Naive thymus-derived CD4-positive, alpha-beta T cell (primary cell): ENCODE measurements at regions not wholly inside any gene's neighbourhood (a gene's known extent, or its start where the extent isn't known, plus 50 kb on each side); places are given as distances from the start of the nearest gene placed in this dataset.

Experiments
- ATAC-seq: fragments of 150-1000 bp; cut with Tn5 transposase; 2 replicates; pipeline ENCODE4 v1.10.0; 2021; ENCODE audit warnings: mild to moderate bottlenecking, moderate library complexity
- CTCF ChIA-PET: fragments of 350-600 bp; sonication (Branson Sonifier 250); formaldehyde crosslinking; loops from one replicate; lab custom pipeline; 2021; ENCODE audit warnings: antibody characterized with exemption; lab: Charles Lee
- POLR2A ChIA-PET: fragments of 350-600 bp; sonication (Branson Sonifier 250); formaldehyde crosslinking; loops from one replicate; lab custom pipeline; 2021; ENCODE audit warnings: antibody characterized with exemption, inconsistent platforms; lab: Charles Lee
- DNase-seq, 9 donors: peaks; one replicate each; pipeline versions ENCODE4 v3.0.0 to v3.0.0-alpha.2; 2020 to 2022; ENCODE audit warnings: mixed read lengths in 1 of 9
- H3K27ac ChIP-seq: one replicate; pipeline ENCODE4 v1.7.0; 2013; ENCODE audit warnings: mild to moderate bottlenecking, low read depth, low read length, moderate library complexity
- H3K27me3 ChIP-seq, 2 donors: one replicate each; pipeline ENCODE4 v1.7.0; 2013; ENCODE audit warnings: low read length in 2 of 2, mild to moderate bottlenecking in 2 of 2, moderate library complexity in 2 of 2; ENCODE audit not compliant: control insufficient read depth in 2 of 2, insufficient read depth in 2 of 2
- H3K36me3 ChIP-seq, 3 experiments: 1 replicate in 2 of 3; 2 replicates in 1 of 3; pipeline ENCODE4 v1.7.0; 2013; ENCODE audit warnings: low read length in 3 of 3, mild to moderate bottlenecking in 3 of 3, moderate library complexity in 1 of 3; ENCODE audit not compliant: insufficient read depth in 3 of 3, control insufficient read depth in 2 of 3
- H3K4me1 ChIP-seq, 2 donors: one replicate each; pipeline ENCODE4 v1.7.0; 2013; ENCODE audit warnings: low read length in 2 of 2, mild to moderate bottlenecking in 2 of 2, moderate library complexity in 1 of 2; ENCODE audit not compliant: control insufficient read depth in 2 of 2, insufficient read depth in 2 of 2
- H3K4me3 ChIP-seq: 2 replicates; pipeline ENCODE4 v1.7.0; 2013; ENCODE audit warnings: mild to moderate bottlenecking, low read length
- H3K9me3 ChIP-seq, 3 experiments: 1 replicate in 2 of 3; 2 replicates in 1 of 3; pipeline ENCODE4 v1.7.0; 2013; ENCODE audit warnings: low read length in 3 of 3; ENCODE audit not compliant: control insufficient read depth in 2 of 3
- H3K27ac Mint-ChIP-seq, 9 donors: one replicate each; pipeline ENCODE4 v1.8.0; 2020 to 2022; ENCODE audit warnings: mixed read lengths in 9 of 9, mild to moderate bottlenecking in 8 of 9, moderate library complexity in 5 of 9, inconsistent platforms in 2 of 9
- H3K27me3 Mint-ChIP-seq, 5 donors: one replicate each; pipeline ENCODE4 v1.8.0; 2021 to 2022; ENCODE audit warnings: mixed read lengths in 5 of 5, mild to moderate bottlenecking in 1 of 5
- H3K36me3 Mint-ChIP-seq, 5 donors: one replicate each; pipeline ENCODE4 v1.8.0; 2020 to 2022; ENCODE audit warnings: mixed read lengths in 5 of 5, mild to moderate bottlenecking in 3 of 5, inconsistent platforms in 1 of 5
- H3K4me1 Mint-ChIP-seq, 7 donors: one replicate each; pipeline ENCODE4 v1.8.0; 2020 to 2022; ENCODE audit warnings: mixed read lengths in 7 of 7, mild to moderate bottlenecking in 3 of 7, inconsistent platforms in 1 of 7
- H3K4me3 Mint-ChIP-seq, 10 donors: one replicate each; pipeline ENCODE4 v1.8.0; 2020 to 2022; ENCODE audit warnings: mild to moderate bottlenecking in 10 of 10, mixed read lengths in 10 of 10, moderate library complexity in 6 of 10, inconsistent platforms in 2 of 10
- H3K9me3 Mint-ChIP-seq, 11 donors: one replicate each; pipeline ENCODE4 v1.8.0; 2020 to 2022; ENCODE audit warnings: mixed read lengths in 11 of 11, mild to moderate bottlenecking in 4 of 11, inconsistent platforms in 1 of 11, moderate library complexity in 1 of 11
- intact Hi-C, 2 donors: fragments of 100-400 bp; cut with micrococcal nuclease; formaldehyde crosslinking; loops; one replicate each; pipeline ENCODE4 v1.15.1; 2023

DNA sequence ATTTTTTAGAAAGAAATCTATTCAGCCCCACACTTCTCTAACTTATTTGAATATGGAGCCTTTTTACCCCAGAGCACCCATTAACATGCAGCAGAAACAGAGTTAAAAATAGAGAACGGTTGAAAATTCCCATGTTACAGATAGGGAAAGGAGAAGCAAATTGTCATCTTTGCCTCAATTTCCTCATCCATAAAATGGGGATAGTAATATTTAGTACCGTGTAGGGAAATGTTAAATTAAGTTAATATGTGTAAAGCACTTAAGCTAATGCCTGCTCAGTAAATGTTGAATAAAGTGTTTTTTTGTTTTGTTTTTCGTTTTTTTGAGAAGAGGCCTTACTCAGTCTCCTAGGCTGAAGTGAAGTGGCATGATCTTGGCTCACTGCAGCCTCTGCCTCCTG lies 50.3 kb downstream of the NAV1 start:
- no peaks in the 10 kb centered on the region for H3K4me1 ChIP-seq
- no peak for ATAC-seq
- H3K4me3 ChIP-seq: no peak overlapping the region
- Mint-ChIP-seq H3K36me3 (peaks cover 0 to 4% (median 0%) of the 10 kb centered on the region in 5 donors), H3K27me3 (peaks cover 0 to 24% (median 8%) of the 10 kb centered on the region in 5 donors), H3K4me3 (no peak overlapping the region), H3K27ac (no peak overlapping the region), H3K9me3 (peaks cover 0 to 2% (median 0%) of the 10 kb centered on the region in 11 donors), H3K4me1 (peaks cover 0 to 3% (median 0%) of the 10 kb centered on the region in 7 donors)
- DNase-seq: no peak
- H3K36me3 ChIP-seq: no peaks in the 10 kb centered on the region
- H3K9me3 ChIP-seq: no peaks in the 10 kb centered on the region
- intact Hi-C loops: no loop called here
- CTCF ChIA-PET: no interaction called here
- H3K27me3 ChIP-seq: no peaks in the 10 kb centered on the region
- POLR2A ChIA-PET: no interaction called here
- H3K27ac ChIP-seq: no peak overlapping the region

DNA sequence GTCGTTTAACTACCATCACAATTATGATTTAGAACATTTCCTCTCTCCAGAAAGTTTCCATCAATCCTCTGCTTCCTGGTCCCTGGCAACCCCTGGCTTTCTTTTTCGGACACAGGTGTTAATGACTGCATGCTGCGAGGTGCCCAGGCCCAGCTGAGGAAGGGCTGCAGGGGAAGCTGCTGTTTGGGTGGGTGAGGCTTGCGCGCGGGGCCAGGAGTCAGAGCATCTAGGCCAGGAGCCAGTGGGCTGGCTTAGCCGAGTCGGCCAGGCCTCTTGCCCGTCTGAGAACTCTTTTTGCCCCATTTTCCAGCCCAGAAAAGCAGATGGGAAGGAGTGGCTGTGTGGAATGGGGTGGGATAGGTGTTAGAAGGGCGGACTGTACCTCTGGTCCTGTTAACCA lies 51.5 kb downstream of the NAV1 start:
- ATAC-seq (no peak), DNase-seq (no peak)
- Histone ChIP-seq H3K4me3 (no peak overlapping the region), H3K4me1 (no peaks in the 10 kb centered on the region), H3K9me3 (no peaks in the 10 kb centered on the region), H3K36me3 (no peaks in the 10 kb centered on the region), H3K27me3 (no peaks in the 10 kb centered on the region), H3K27ac (no peak overlapping the region)
- ChIA-PET CTCF (no interaction called here), POLR2A (no interaction called here)
- H3K27ac Mint-ChIP-seq: no peak overlapping the region
- intact Hi-C loops: no loop called here
- H3K27me3 Mint-ChIP-seq: peaks cover 0 to 19% (median 3%) of the 10 kb centered on the region in 5 donors
- peaks cover 0 to 7% (median 0%) of the 10 kb centered on the region in 5 donors for H3K36me3 Mint-ChIP-seq
- H3K9me3 Mint-ChIP-seq: peaks cover 0 to 2% (median 0%) of the 10 kb centered on the region in 11 donors
- no peak overlapping the region for H3K4me3 Mint-ChIP-seq
- peaks cover 0 to 7% (median 0%) of the 10 kb centered on the region in 7 donors for H3K4me1 Mint-ChIP-seq

DNA sequence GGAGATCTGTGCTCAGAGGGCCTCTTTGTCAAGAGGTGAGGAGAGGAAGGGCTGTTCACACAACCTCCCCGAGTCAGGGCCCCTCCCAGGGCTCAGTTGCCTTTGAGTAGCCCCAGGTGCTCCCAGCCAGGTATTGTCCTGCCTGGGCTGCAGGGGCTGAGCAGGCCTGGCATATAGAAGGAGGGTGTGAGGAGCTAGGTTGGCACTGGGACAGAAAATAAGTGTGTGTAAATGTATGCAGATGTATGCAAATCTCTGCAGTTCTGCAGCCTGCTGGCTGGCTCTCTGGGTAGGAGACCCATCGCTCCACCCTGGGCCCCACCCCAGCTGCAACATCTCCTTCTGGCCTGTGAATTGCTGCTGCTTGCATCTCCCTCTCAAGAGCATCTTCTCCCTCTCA lies 52.4 kb downstream of the NAV1 start:
- POLR2A ChIA-PET: no interaction called here
- CTCF ChIA-PET: no interaction called here

DNA sequence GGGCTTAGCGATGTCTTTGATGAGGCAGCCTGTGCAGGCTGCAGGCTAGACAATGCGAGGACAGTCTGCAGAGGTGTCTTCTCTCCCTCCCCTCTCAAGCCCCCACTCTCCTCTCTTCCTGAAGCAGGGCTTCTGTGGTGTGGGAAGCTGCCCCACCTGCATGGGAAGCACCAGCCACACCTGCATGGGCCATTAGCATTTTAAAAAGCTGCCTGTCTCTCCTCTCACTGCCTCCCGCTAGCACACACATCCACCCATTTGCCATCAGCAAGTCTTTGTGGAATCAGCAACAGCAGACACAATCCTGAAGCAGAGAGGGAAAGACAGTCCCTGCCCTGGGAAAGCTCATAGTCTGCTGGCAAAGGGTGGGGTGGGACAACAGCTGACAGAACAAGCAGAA lies 53.1 kb downstream of the NAV1 start:
- H3K4me3 Mint-ChIP-seq: no peak overlapping the region
- peaks cover 0 to 7% (median 0%) of the 10 kb centered on the region in 5 donors for H3K36me3 Mint-ChIP-seq
- DNase-seq (no peak), ATAC-seq (no peak)
- ChIA-PET POLR2A (no interaction called here), CTCF (no interaction called here)
- H3K4me1 Mint-ChIP-seq: peaks cover 0 to 7% (median 0%) of the 10 kb centered on the region in 7 donors
- intact Hi-C loops: no loop called here
- Histone ChIP-seq H3K9me3 (no peaks in the 10 kb centered on the region), H3K36me3 (no peaks in the 10 kb centered on the region), H3K27me3 (no peaks in the 10 kb centered on the region), H3K4me3 (no peak overlapping the region), H3K27ac (no peak overlapping the region), H3K4me1 (no peaks in the 10 kb centered on the region)
- no peak overlapping the region for H3K27ac Mint-ChIP-seq
- H3K9me3 Mint-ChIP-seq: peaks cover 0 to 2% (median 0%) of the 10 kb centered on the region in 11 donors
- peaks cover 0 to 14% (median 0%) of the 10 kb centered on the region in 5 donors for H3K27me3 Mint-ChIP-seq

More for the DNA sequence above, 52.4 kb downstream of the NAV1 start:
- Histone ChIP-seq H3K36me3 (no peaks in the 10 kb centered on the region), H3K9me3 (no peaks in the 10 kb centered on the region), H3K4me1 (no peaks in the 10 kb centered on the region), H3K27me3 (no peaks in the 10 kb centered on the region), H3K27ac (no peak overlapping the region), H3K4me3 (no peak overlapping the region)
- H3K9me3 Mint-ChIP-seq: peaks cover 0 to 2% (median 0%) of the 10 kb centered on the region in 11 donors
- intact Hi-C loops: no loop called here
- H3K4me3 Mint-ChIP-seq: no peak overlapping the region
- no peak overlapping the region for H3K27ac Mint-ChIP-seq
- H3K4me1 Mint-ChIP-seq: peaks cover 0 to 7% (median 0%) of the 10 kb centered on the region in 7 donors
- DNase-seq (no peak), ATAC-seq (no peak)
- H3K36me3 Mint-ChIP-seq: peaks cover 0 to 7% (median 0%) of the 10 kb centered on the region in 5 donors
- peaks cover 0 to 17% (median 0%) of the 10 kb centered on the region in 5 donors for H3K27me3 Mint-ChIP-seq

DNA sequence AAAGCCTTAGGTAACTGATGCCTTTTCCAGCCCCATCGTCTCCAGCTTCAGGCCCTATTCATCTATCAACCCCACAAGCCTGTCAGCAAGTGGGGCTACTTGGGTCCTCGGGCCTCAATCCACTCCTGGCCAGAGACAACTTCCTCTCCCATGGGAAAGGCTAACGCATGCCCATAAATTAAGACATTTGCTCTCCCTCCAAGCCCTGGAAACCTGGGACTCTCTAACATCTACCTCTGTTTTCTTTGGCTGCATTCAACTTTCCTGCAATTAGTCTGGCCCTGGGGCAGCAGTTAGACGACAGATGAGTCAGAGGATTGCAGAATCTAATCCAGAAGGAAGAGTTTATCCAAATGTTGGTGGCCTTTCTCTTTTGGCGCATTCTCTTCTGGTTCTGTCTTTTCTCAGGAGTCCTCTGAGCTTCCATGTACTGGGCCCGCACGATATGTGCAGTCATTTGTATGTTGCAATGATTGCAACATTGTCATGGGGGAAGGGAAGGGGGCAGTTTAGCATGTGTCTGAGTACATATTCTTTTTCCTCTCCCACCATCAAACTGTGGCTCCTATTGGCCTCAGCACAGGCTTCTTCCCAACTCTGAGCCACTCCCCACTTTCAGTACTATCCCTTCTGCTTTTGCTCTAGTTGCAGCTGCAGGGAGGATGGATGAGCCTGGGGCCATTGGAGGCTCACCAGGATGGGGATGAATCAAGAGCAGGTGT lies 54.4 kb downstream of the NAV1 start:
- CTCF ChIA-PET: no interaction called here
- no peak overlapping the region for H3K4me3 Mint-ChIP-seq
- ATAC-seq: peak; percentile 36
- peaks cover 0 to 2% (median 0%) of the 10 kb centered on the region in 11 donors for H3K9me3 Mint-ChIP-seq
- no peaks in the 10 kb centered on the region for H3K27me3 ChIP-seq
- H3K27ac Mint-ChIP-seq: no peak overlapping the region
- no peak overlapping the region for H3K4me3 ChIP-seq
- intact Hi-C loops: no loop called here
- H3K27me3 Mint-ChIP-seq: peaks cover 0 to 12% (median 0%) of the 10 kb centered on the region in 5 donors
- H3K36me3 Mint-ChIP-seq: peaks cover 0 to 11% (median 0%) of the 10 kb centered on the region in 5 donors
- DNase-seq: no peak
- H3K4me1 Mint-ChIP-seq: peaks cover 0 to 7% (median 0%) of the 10 kb centered on the region in 7 donors
- no peaks in the 10 kb centered on the region for H3K4me1 ChIP-seq
- no peaks in the 10 kb centered on the region for H3K9me3 ChIP-seq
- POLR2A ChIA-PET: no interaction called here
- H3K27ac ChIP-seq: no peak overlapping the region
- H3K36me3 ChIP-seq: no peaks in the 10 kb centered on the region

DNA sequence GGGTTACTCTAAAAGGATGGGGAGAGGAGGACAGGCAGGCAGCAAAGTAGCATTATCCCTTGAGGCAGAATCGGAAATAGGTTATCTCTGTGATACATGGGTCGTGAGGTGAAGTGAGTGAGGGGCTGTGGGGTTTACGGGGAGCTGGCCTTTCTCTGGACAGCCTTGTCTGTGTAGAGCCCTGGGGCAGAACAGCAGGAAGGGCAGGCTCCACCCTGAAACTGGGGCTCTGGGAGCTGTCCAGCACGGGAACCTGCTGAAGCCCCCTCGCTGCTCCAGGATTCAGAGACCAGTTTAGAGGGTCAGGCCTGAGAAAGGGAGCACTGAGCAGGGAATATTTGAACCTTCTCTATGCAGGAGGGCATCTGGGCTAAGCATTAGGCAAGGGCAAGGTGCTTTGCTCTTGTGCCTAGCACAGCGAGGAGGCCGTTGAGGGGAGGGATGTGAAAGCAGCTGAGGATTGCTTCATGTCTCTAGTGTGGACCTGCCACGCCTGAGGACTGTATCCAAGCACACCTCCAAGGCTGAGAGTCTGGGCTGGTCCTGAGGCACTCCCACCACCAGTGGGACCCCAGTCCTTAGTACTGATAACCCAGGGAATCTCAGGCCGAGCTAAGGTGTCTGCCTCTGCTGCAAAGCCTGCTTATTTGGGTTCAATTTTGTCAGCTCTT lies 55.8 kb downstream of the NAV1 start:
- Histone ChIP-seq H3K27me3 (no peaks in the 10 kb centered on the region), H3K4me1 (no peaks in the 10 kb centered on the region), H3K4me3 (no peak overlapping the region), H3K9me3 (no peaks in the 10 kb centered on the region), H3K36me3 (no peaks in the 10 kb centered on the region), H3K27ac (no peak overlapping the region)
- H3K27ac Mint-ChIP-seq: no peak overlapping the region
- ChIA-PET CTCF (interaction anchor here (0.5 kb wide), 1 partner anchor 151 kb away, joined by 5 read pairs; no protein-coding TSS in a partner anchor), POLR2A (no interaction called here)
- H3K36me3 Mint-ChIP-seq: peaks cover 0 to 11% (median 0%) of the 10 kb centered on the region in 5 donors
- H3K4me3 Mint-ChIP-seq: no peak overlapping the region
- H3K4me1 Mint-ChIP-seq: peaks cover 0 to 7% (median 0%) of the 10 kb centered on the region in 7 donors
- H3K27me3 Mint-ChIP-seq: peaks cover 0 to 12% (median 0%) of the 10 kb centered on the region in 5 donors
- DNase-seq: no peak
- peaks cover 0 to 2% (median 0%) of the 10 kb centered on the region in 11 donors for H3K9me3 Mint-ChIP-seq
- intact Hi-C loops: no loop called here
- no peak for ATAC-seq
